GM18858 (cell line): ENCODE measurements at regions not wholly inside any gene's neighbourhood (a gene's known extent, or its start where the extent isn't known, plus 50 kb on each side); places are given as distances from the start of the nearest gene placed in this dataset.

ENCODE experiments used
- ATAC-seq: cut with Tn5 transposase; IDR thresholded peaks from one replicate; pipeline ENCODE4 v1.9.1; 2021; ENCODE audit not compliant: unreplicated experiment

DNA sequence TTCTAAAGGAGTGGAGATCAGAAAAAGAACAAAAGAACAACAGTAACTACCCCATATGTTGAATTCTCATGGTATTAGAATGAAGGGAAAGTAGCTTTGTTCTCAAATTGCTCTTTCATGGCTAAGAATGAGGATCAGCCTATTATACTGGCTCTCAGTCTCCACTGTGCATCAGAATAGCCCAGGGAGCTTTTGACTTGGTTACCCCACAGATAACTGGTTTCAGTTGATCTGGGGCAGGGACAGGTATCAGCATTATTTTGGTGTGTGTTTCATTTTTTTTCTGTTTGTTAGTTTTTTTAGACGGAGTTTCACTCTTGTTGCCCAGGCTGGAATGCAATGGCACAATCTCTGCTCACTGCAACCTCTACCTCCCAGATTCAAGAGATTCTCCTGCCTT is 311.7 kb upstream of the TLE3 start:
- no peak for ATAC-seq

- ATAC-seq: no peak
Measured at GRCh38 chr15:70407955-70408354, 310.2 kb upstream of the TLE3 start.

GRCh38 chr15:70407336-70407670 is 309.6 kb upstream of the TLE3 start:
- ATAC-seq: no peak

DNA sequence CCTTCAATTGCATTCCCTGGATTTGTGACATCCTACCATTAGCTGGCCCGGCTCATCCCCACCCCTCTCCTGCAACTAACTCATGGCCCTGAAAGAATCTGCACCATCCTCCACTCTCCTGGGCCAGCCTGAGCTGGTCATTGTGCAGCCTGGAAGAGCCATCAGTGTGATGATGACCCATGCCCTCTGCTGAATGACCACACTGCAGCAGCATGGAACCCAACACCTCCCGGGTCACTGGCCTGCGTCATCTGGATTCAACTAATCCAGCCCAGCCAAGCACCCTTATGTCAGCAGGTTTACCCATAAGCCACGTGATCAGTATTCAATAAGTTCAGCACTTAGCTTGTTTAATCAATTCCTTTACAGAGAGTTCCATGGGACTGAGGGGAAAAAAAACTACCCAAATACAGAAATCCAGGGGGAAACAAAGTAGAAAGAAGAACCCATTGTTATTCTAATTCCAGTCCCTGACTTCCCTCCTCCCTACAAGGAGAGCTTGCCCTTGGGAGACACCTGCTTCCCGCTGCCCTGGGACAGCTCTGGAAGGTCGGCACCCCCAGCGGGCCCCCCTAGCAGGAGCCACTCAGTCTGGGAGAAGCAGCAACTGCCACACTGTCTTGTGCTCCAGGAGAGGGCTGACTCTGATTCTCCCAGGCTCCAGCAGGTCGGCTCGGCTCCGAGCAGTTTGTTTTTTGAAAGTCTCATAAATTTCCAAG is 309.1 kb upstream of the TLE3 start:
- ATAC-seq: no peak

- no peak for ATAC-seq
Measured at GRCh38 chr15:70401709-70402108, 304.0 kb upstream of the TLE3 start.

DNA sequence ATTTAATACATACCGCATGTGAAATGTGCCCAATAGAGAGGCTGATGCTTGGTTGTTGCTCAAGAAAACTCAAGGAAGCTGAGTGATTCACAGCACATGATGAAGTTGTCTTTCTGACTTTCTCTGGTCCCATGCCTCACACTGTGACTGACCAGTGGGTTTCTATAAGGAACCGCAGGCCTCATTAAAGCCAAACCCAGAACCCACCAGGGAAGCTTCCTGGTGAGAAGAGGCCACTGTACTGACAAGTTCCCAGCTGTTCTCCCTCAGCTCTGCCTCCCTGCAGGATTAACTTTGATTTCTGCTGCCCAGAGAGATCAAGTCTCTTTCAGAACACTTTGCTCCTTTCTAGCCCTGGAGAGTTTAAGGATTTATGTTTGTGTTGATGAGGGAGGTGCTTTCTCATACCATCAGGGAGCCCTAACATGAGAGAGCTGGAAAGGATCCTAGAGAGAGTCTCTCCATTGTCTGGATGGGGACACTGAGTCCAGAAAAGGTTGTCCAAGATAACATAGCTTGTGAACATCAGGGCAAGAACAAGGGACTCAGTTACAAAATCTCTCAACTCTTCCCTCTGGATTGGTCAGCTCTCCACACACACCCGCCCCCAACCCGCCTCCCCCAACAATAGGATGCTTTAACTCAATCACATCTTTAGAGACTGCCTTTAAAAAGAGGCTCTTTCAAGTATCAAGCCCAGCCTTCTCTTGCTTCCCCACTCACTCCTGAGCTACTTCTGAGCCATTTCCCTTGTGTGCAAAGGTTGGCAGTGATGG is 303.2 kb upstream of the TLE3 start:
- no peak for ATAC-seq

DNA sequence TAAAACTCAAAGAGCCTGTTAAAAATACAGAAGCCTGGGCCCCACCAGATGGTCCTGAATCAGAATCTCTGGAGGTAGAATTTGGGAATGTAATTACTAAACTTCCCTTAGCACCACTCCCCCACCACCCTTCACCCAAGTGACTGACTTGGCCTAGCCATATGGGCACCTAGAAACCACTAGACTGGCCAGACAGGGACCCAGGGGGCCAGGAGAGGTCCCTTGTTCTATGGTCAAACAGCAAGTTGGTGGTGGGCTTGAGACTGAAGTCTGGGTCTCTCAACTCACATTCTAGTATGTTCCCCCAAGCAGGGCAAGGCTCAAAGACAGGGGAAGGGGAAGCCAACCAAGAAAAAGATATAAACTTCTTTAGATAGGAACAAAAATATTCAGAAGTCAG is 301.5 kb upstream of the TLE3 start:
- ATAC-seq: no peak

DNA sequence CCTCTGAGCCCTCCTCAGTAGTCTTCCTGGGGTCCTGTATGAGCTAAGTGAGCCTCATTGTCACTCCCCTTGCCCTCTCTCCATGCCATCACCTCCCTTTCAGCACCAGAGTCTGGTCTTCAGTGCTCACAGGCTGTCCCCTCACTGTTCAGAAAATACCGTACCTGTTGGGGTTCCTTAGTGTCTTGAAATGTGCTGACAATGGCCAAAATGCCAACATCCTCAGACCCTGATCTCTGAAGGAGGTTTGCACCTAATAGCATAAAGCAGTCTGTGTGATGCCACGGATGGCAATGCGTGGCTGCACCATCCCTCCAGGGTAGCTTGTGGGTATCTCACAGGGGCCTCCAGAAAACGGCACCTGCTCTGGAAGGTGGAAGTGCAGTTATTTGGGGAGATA is 301.0 kb upstream of the TLE3 start:
- no peak for ATAC-seq

- no peak for ATAC-seq
Measured at GRCh38 chr15:70396807-70397206, 299.1 kb upstream of the TLE3 start.

DNA sequence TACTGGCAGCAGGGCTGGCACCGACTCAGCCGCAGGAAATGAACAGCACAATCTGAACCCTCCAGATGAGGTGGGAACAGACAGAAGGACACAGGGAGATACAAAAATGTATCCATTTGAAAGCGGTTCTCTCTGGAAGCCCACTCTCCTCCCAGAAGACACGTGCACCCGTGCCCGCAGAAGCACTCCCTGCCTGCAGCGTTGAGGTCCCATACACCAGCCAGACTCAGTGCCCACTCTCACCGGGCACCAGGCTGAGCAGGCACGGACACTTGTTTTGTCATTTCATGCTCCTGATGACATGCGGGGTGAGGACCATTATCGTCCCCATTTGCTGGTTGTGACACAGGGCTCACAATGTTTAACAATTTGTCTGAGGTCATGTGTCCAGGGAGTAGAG is 297.4 kb upstream of the TLE3 start:
- no peak for ATAC-seq

DNA sequence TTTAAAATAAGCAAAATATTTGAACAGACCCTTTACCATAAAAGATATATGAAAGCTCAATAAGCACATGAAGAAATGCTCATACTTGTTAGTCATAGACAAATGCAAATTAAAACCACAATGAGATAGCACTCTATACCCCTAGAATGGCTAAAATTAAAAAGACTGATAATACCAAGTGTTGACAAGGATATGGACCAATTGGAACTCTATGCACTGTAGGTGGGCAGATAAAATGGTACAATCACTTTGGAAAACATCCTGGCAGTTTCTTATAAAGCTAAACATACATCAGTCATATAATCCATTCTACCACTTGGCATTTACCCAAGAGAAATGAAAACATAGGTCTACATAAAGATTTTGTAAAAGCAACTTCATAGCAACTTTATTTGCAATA is 293.0 kb upstream of the TLE3 start:
- ATAC-seq: no peak

GRCh38 chr15:70387993-70388392 is 290.3 kb upstream of the TLE3 start:
- no peak for ATAC-seq

GRCh38 chr15:70387081-70387480 is 289.4 kb upstream of the TLE3 start:
- no peak for ATAC-seq

- ATAC-seq: no peak
Measured at GRCh38 chr15:70385711-70386110, 288.0 kb upstream of the TLE3 start.

GRCh38 chr15:70385052-70385451 is 287.3 kb upstream of the TLE3 start:
- no peak for ATAC-seq

DNA sequence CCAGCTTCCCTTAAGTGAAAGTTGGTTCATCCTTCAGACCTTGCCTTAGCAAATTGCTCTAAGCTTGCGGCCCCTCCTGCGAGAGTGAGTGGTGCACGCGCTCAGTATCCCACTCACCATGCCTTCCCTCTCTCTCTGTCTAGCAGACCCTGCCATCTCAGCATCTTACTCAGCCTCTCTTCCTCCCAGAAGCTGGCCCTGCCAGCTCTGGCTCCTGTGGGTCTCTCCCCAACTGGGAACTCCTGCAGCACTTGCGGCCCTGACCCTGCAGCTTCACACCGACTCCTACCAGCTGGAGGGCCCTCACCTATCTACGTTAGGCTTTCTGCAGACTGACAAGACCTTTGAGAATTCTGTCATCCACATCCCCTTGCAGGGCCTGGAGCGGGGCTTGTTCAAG is 286.1 kb upstream of the TLE3 start:
- no peak for ATAC-seq

- no peak for ATAC-seq
Measured at GRCh38 chr15:70382762-70383458, 285.2 kb upstream of the TLE3 start.

DNA sequence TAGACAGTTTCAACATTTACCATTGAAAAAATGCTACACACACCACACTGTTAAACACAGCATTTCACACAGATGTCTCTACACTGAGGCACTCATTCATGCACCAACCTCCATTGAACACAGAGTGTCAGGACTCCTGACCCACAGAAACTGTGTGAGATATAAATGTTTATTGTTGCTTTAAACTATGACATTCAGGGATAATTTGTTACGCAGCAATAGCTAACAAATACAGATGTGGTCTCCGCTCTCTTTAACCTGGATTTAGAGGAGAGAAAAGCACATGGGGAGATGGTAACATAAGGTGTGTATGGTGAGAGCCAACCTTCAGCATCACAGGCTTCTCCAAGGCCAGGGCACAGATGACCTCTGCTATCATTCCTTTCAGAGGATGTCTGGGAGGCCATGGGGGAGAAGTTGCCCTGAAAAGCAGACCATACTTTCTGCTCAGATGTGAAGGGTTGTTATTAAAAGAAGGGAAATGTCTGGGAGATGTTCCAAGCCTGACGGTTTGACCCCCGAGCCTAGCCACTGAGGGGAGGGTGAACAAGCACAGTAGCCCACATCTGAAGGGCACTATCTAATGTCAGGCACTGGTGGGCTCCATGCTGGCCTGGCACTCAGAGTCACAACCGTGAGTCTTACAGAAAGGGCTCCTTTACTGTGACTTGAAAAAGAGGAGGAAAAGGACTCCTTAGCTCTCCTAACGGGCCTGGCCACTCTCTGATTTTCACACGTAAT is 284.5 kb upstream of the TLE3 start:
- no peak for ATAC-seq

DNA sequence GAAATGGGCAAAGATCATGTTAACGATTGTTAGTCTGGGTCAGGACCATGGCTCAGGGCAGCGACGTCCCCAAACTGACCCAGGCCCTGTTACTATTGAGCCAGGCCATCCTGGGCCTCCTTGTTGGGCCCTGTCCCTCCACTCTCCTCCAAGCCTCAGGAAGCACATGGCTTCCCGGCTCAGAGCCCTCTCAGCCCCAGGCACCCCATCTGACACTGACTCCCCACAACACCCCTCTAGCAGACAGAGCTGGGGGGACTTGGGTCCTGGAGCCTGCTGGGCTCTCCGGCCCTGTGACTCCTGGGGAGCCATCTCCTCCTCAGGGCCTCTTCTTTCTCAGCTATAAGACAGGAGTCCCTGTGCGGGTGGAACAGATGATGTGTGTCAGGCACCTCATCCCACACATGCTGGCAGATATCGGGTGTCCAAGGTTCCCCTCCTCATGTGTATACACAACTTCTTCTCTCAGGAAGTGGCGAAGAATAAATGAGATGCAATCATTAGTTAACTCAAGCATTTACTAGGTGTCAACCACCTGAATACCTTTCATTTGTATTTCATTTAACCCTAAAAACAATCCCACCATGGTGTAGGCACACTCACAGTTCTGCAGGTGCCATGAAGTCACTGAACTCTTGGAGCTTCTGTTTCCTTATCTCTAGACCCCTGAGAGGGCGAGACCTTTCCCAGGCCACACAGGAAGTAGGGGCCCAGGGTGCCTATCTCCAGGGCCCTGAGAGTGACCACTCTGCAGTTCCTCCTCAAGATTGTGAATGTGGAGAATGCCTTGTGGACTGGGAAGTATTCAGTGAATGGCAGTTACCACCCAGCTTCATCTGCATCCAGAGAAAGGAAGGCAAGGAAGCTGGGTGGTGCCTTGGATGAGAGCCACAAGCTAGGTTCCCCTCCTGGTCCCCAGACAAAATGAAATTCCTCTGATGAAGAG is 282.5 kb upstream of the TLE3 start:
- ATAC-seq: no peak

DNA sequence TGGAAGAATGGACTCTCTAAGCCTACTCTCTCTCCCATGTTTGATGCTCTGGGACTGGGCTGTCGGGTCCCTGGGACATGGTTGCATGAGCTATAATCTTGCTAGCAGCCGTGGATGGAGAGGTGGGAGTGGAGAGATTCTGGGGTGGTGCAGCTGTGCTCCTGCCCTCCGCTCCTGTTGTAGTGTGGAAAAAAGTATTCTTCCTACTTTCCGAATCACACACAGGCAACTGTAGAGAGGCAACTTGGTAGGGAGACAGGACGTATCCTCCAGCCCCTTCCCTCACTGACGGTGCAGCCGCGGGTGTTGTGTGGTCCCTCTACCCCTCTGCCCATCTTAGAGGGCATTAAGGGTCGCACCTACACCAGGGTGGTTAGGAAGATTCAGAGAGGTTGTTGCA is 281.4 kb upstream of the TLE3 start:
- ATAC-seq: no peak
